OCI-LY3 (cell line): ENCODE measurements at regions not wholly inside any gene's neighbourhood (a gene's known extent, or its start where the extent isn't known, plus 50 kb on each side); places are given as distances from the start of the nearest gene placed in this dataset.

Experiments used
- H2AFZ ChIP-seq: fragments of 200-600, 300-600 bp; shearing (Covaris generic); 2 replicates; pipeline ENCODE4 v1.6.0; 2014; ENCODE audit warnings: antibody characterized with exemption, low read depth, low read length
- H3K27ac ChIP-seq: fragments of 200-600, 300-600 bp; sonication (generic); 2 replicates; pipeline ENCODE4 v1.5.1; 2014; ENCODE audit warnings: mild to moderate bottlenecking, low read length, moderate library complexity, mixed read lengths
- H3K27me3 ChIP-seq: fragments of 200-600, 300-600 bp; sonication (generic); 2 replicates; pipeline ENCODE4 v1.6.1; 2014; ENCODE audit warnings: low read depth, low read length, mixed read lengths
- H3K36me3 ChIP-seq: fragments of 200-600, 300-600 bp; sonication (generic); replicated peaks from 2 replicates; pipeline ENCODE3; 2014; ENCODE audit warnings: low read depth, low read length, mixed read lengths
- H3K4me1 ChIP-seq: fragments of 300-600, 200-600 bp; sonication (generic); 2 replicates; pipeline ENCODE4 v1.6.1; 2014; ENCODE audit warnings: low read length, mixed read lengths
- H3K4me2 ChIP-seq: fragments of 200-600, 300-600 bp; sonication (generic); 2 replicates; pipeline ENCODE4 v1.6.1; 2014; ENCODE audit warnings: low read length, mixed read lengths
- H3K4me3 ChIP-seq: fragments of 300-600, 200-600 bp; sonication (generic); 2 replicates; pipeline ENCODE4 v1.5.1; 2014; ENCODE audit warnings: antibody characterized with exemption, mild to moderate bottlenecking, low read length, moderate library complexity
- H3K79me2 ChIP-seq: fragments of 300-600, 200-600 bp; shearing (Covaris generic); 2 replicates; pipeline ENCODE4 v1.6.1; 2014; ENCODE audit warnings: mild to moderate bottlenecking, low read length, mixed read lengths
- H3K9ac ChIP-seq: fragments of 300-600, 200-600 bp; shearing (Covaris generic); 2 replicates; pipeline ENCODE4 v1.6.0; 2014; ENCODE audit warnings: mild to moderate bottlenecking, low read length, moderate library complexity
- H3K9me3 ChIP-seq: fragments of 200-600, 300-600 bp; shearing (Covaris generic); 2 replicates; pipeline ENCODE4 v1.6.1; 2014; ENCODE audit warnings: low read length, mixed read lengths; ENCODE audit not compliant: insufficient read depth
- H4K20me1 ChIP-seq: fragments of 200-600, 300-600 bp; sonication (generic); 2 replicates; pipeline ENCODE4 v1.6.1; 2016; ENCODE audit warnings: low read length, mixed read lengths; ENCODE audit not compliant: insufficient read depth
- CTCF ChIP-seq: fragments of 200-600, 300-600 bp; sonication (generic); IDR thresholded peaks from 2 replicates; pipeline ENCODE4 v1.5.1; 2014; ENCODE audit warnings: antibody characterized with exemption, low read length, low read depth
- EZH2phosphoT487 ChIP-seq: fragments of 200-600 bp; shearing (Covaris generic); IDR thresholded peaks from 2 replicates; pipeline ENCODE4 v1.6.1; 2018; ENCODE audit warnings: antibody characterized with exemption, mixed run types, low read depth

DNA sequence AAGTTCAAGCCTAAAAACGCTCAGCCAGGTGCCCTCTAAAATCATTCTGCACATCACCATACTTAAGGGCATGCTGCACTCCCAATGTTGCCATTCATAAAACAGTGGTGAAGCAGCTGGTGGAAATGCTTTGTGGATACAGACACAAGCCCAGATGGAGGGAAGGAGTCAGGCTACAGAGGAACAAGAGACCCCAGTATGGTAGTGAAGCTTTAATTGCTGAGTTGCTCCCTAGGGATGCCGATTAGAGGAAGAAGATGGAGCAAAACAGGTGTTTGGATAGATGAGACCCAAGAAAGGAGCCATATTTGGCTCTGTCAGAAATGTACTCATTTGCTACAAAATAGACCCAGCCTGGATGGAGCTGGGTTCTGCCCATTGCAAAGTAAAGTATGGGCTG is 230.5 kb downstream of the NSG2 start:
- H3K36me3 ChIP-seq, result no peaks in the 10 kb centered on the region
- no peak overlapping the region for H3K9ac ChIP-seq
- H3K79me2 ChIP-seq, result no peaks in the 10 kb centered on the region
- H3K9me3 ChIP-seq, result no peaks in the 10 kb centered on the region
- no peak overlapping the region for H3K4me2 ChIP-seq
- no peak overlapping the region for H3K4me3 ChIP-seq
- H2AFZ ChIP-seq, result no peak overlapping the region
- H4K20me1 ChIP-seq, result no peaks in the 10 kb centered on the region
- no peak overlapping the region for H3K27ac ChIP-seq
- TF ChIP-seq CTCF, result no peak
- TF ChIP-seq EZH2phosphoT487, result no peak
- 0 out of 2 replicates have a peak, but pooled peaks cover 5% of the 10 kb centered on the region for H3K27me3 ChIP-seq
- H3K4me1 ChIP-seq, result no peaks in the 10 kb centered on the region

GRCh38 chr5:174281089-174281760 is 235.7 kb downstream of the NSG2 start:
- TF ChIP-seq CTCF (no peak), EZH2phosphoT487 (no peak)
- H3K9ac ChIP-seq, result no peak overlapping the region
- no peaks in the 10 kb centered on the region for H3K79me2 ChIP-seq
- peaks cover 14% of the 10 kb centered on the region; the same call in 1 of the 2 replicates for H3K27me3 ChIP-seq
- no peaks in the 10 kb centered on the region for H3K9me3 ChIP-seq
- H3K4me2 ChIP-seq, result no peak overlapping the region
- no peak overlapping the region for H2AFZ ChIP-seq
- no peaks in the 10 kb centered on the region for H3K36me3 ChIP-seq
- H3K27ac ChIP-seq, result no peak overlapping the region
- no peak overlapping the region for H3K4me3 ChIP-seq
- H4K20me1 ChIP-seq, result no peaks in the 10 kb centered on the region
- H3K4me1 ChIP-seq, result no peaks in the 10 kb centered on the region

GRCh38 chr5:174281855-174282254 is 236.3 kb downstream of the NSG2 start:
- Histone ChIP-seq H3K27ac (no peak overlapping the region), H4K20me1 (no peaks in the 10 kb centered on the region), H2AFZ (no peak overlapping the region), H3K9me3 (no peaks in the 10 kb centered on the region), H3K36me3 (no peaks in the 10 kb centered on the region), H3K79me2 (no peaks in the 10 kb centered on the region), H3K4me1 (no peaks in the 10 kb centered on the region), H3K27me3 (peaks cover 20% of the 10 kb centered on the region; the same call in 1 of the 2 replicates), H3K4me2 (no peak overlapping the region), H3K4me3 (no peak overlapping the region), H3K9ac (no peak overlapping the region)
- no peak for TF ChIP-seq EZH2phosphoT487
- TF ChIP-seq CTCF, result no peak

DNA sequence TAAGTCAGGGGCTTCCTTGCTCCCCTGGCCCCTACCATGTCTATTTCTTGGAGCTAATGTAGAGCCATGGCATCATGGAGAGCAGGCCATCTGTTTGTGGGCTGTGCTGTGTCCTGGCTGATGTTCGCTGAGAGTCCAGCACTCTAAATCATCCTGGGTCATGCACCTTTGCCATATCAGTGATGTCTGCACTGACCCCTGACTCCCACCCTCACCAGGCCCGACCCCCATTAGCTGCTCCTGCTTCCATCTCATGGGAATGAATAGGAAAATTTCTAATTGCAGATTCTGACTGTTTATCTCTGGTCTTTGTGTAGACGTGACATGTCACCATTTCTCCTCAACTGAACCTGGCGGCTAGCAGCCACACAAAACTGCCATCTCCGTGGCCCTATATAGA is 236.9 kb downstream of the NSG2 start:
- Histone ChIP-seq H3K9ac (no peak overlapping the region), H3K9me3 (no peaks in the 10 kb centered on the region), H3K27ac (no peak overlapping the region), H3K27me3 (peaks cover 20% of the 10 kb centered on the region; the same call in 1 of the 2 replicates), H2AFZ (no peak overlapping the region), H4K20me1 (no peaks in the 10 kb centered on the region), H3K36me3 (no peaks in the 10 kb centered on the region), H3K4me1 (no peaks in the 10 kb centered on the region), H3K79me2 (no peaks in the 10 kb centered on the region), H3K4me2 (no peak overlapping the region), H3K4me3 (no peak overlapping the region)
- TF ChIP-seq EZH2phosphoT487, result no peak
- TF ChIP-seq CTCF, result no peak
